OCI-LY1 (cell line): ENCODE measurements at regions not wholly inside any gene's neighbourhood (a gene's known extent, or its start where the extent isn't known, plus 50 kb on each side); places are given as distances from the start of the nearest gene placed in this dataset.

ENCODE experiments used
- CTCF ChIP-seq: fragments of 200-600 bp; sonication (generic), shearing (Covaris generic); IDR thresholded peaks from 2 replicates; pipeline ENCODE4 v1.5.1; 2017; ENCODE audit warnings: mild to moderate bottlenecking, antibody characterized with exemption, low read length, moderate library complexity, mixed read lengths
- EZH2 ChIP-seq: fragments of 200-600 bp; sonication (generic), shearing (Covaris generic); IDR thresholded peaks from 2 replicates; pipeline ENCODE4 v1.8.0; 2017; ENCODE audit warnings: borderline replicate concordance, mixed run types, mild to moderate bottlenecking, antibody characterized with exemption, low read length, moderate library complexity, mixed read lengths

- TF ChIP-seq CTCF, result no peak
- no peak for TF ChIP-seq EZH2
Observed at GRCh38 chr21:28687586-28687985, 305.1 kb downstream of the LTN1 start.
